ENCODE measurements at regions not wholly inside any gene's neighbourhood (a gene's known extent, or its start where the extent isn't known, plus 50 kb on each side); places are given as distances from the start of the nearest gene placed in this dataset.

DNA sequence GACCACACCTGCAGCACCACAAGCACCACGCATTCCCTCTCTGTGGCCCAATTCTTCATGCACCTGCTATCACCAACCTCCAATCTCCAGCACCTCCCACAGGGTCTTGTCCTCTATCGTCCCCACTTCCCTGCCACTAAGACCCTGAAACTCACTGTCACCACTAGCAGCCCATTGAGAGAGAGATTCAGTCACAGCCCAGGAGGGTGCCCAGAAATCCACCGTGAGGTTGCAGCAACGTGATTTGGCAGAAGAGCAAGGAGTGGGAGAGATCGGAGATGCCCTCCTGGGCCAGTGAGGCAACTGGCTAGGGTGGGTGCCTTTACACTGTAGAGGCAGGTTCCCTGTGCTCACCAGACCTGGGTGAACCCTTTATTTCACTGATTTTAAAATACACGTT, 90.1 kb downstream of the ANKRD60 start:
- DNase-seq = no peak

DNA sequence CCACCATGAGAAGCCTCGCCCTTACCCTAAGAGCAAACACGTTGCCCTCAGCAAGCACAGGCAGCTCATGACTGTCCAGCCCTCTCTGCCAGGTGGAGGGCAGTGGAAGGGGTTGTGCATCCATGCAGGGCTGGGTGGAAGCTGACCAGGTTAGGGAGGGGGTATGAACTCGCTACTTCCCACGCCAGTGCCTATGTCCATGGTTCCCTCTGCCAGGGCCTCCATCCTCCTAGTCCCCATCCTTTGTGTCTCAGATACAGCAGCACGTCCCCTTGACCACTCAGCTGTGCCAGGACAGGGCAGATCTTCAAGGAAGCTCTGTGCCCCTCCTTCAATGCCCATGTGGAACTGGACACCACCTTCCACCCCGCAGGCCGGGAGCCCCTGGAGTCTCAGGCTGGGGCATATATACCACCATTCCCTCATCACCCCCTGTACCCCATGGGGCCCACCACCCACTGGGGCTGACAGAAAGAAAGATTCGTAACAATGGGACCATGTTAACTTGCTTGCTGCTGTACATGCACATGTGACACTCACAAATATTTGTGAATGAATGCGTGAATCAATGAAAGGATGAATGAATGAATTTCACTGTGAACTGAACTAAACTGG, 90.7 kb downstream of the ANKRD60 start:
- DNase-seq = no peak

DNA sequence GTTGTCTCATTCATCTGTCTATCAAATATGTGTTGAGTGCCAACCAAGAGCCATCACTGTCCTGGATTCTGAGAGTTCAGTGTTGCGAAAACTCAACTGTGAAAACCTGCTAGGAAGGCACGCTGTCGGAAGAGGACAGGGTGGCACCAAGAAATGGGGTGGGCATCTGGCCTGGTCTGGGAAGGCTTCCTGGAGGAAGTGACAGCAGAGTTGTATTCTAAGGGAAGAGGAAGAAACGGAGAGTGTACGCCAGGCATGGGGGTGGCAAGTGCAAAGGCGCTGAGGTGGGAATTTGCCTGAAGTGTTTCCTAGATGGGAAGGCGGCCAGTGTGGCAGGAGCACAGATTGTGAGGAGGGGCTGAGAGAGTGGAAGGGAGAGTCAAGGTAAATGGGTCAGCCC, 91.2 kb downstream of the ANKRD60 start:
- no peak for DNase-seq

DNA sequence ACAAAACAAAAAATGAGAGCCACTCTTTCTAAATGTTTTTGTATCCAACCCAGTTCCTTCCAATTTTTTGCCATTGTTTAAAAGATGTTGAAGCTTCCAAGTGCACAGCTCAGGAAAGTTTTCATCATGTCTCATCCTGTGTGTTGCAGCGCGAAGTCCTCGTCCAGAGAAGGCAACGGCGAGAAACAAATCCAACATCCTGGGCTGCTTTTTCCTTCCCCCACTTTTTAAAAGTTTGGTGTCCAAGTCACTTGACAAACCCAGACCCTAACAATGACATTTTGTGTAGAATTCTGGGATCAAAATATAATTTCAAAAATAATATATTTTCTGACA, 92.3 kb downstream of the ANKRD60 start:
- no peak for DNase-seq

DNA sequence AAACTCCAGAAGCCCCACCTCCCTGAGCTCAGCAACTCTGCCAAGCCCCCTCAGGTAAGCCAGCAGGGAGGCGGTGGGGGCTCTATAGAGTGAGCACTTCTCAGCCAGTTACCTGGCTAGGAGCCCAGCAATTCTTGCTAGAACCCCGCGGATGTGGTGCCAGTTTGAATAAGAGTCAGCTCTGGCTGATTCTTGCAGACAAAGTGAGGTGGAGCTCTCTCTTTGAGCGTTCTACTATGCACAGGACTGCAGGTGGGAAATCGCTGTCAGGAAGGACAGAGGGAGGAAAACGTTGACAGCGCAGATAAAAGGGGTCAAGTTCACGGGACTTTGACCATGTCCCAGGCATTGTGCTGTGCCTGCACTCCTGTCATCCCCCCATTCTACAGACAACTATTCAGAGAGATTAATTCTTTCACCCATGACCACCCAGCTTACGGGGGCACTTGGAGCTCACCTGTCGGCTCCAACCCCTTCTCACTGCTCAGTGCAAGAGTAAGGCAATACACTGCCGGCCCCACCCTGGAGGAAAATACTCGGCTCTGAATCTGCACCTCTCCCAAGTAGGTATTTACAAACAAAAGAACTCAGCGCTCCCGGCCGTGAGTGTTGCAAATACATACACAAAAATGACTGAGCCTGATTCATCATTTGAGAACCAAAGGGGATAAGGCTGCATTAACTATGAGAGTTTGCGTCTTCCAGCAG, 92.9 kb downstream of the ANKRD60 start:
- DNase-seq = no peak

DNA sequence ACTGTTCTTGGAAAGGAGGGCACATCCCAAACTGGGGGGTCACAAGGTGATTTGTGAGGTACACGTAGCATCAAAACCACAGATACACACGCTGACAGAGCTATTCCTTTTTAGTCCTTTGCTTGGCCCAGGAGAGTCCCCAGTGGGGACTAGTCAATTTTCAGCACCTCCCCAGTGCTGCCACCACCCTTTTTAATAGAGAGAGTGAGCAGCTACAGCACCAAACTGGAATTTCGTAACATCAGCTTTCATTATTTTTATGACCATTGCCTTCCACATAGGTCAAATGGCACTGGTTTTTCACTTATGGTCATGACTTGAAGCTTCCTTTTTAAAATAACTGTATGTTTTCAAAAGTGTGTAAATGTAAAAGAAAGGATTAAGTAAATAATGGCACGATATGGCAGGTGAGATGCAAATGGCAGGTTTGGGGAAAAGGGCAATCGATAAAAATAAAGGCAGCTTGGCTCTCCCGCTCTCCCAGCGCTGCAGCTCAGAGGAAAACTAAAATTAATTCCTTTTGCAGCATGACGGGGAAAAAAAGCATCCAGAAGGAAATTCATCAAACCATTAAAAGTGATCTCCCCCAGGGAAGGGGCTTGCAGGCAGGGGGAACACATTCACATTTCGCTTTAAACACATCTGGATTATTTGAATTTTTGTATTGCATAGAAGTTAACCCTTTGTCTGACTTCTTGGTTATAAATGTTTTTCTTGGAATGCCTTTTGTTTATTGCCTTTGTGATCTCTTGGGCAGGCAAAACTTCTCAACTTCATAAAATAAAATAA, 95.2 kb downstream of the ANKRD60 start:
- DNase-seq = no peak

DNA sequence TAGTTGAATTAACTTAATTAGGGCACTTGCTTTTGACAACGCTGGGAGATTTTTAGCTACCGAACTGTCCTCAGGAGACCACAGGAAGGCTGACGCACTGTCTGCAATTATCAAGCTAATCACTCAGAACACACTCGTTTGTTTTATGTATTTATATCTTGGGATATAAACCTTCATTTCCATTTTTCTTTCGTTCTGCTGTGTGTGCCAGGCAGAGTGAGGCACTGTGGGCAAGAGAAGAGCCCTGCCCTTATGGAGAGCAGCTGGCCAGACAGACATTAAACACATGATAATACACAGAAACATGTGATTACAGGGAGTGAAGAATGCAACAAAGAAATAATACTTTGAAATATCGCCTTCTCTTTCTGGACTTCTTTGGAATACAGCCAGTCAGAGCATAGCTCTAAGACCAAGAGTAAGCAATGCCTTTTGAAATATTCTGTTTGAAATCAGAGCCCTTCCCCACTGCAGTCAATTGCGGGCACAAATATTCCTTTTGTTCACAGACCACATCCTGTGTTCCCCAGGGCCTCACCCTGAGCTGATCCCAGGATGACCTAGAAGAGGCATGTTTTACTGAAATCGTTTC, 96.8 kb downstream of the ANKRD60 start:
- no peak for DNase-seq

DNA sequence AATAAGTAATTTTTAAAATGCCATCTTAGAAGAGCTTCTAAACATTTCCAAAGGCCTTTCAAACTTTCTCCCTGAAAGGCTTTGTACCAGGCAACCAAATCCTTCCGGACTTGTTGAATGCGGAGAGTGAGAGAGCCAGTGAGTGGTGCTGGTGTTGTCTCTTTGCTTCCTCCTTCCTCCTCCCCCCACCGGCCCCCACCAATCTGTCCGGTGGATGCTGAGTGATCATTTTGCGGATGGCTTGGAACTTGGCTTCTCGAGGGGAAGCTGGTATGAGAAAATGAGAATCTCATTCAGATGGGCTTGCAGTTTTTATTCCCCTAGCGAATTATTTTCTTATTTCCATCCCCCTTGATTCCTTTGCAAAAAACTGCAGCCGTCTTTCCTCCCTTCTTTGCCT, 97.3 kb downstream of the ANKRD60 start:
- DNase-seq = no peak

DNA sequence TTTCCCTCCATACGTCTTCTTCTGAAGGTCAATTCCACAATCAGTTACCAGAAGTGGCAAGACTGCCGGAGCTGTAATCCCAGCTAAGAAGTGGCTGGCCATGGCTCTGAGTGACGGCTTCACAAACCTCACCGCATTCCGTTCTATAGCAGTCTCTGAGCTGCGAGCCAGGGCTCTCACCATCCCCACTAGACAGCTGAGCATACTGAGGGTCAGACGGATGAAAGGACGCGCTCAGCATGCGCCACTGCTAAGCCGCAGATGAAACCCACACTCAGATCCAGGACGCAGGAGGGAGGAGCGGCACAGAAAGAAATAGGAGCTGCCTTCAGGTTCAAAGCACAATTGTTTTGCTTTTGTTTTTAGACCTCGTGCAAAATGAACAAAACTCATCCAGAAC, 97.9 kb downstream of the ANKRD60 start:
- DNase-seq = no peak

DNA sequence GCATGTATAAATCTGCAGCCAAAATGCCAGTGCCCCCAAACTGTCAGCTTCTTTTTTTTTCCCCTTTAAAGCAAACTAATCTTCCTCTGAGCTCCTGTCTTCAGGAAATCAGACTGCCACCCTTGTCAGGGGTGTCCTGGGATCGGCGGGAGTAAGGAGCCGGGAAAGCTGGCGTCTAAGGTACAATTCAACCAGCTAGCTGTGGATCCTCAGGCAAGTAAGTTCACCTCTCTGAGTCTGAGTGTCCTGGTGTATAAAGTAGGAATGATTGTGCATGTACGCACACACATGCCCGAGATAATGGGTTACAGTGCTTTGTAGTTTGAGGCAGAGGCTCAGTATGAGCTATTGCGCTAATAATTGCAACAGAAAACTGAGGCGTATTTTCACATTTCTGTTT, 98.3 kb downstream of the ANKRD60 start:
- no peak for DNase-seq

DNA sequence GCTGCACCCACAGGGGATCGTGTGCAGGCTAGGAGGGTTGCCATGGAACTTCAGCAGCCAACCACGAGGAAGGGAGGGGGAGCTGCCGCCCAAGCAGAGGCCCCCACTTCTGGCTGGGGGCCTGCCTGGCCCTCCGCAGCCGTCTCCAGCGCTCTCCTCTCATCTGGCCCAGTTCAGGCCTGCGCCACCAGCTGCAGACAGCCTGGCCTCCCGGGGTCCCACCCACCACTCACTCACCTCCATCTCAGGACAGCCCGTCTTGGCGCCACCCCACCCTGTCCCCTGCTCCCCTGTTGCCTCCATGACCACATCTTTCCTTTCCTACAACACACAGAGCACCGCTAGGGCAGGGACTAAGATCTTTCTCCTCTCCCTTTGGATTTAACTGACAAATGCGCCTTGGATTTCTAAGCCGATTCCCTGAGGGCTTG, 98.7 kb downstream of the ANKRD60 start:
- no peak for DNase-seq

DNA sequence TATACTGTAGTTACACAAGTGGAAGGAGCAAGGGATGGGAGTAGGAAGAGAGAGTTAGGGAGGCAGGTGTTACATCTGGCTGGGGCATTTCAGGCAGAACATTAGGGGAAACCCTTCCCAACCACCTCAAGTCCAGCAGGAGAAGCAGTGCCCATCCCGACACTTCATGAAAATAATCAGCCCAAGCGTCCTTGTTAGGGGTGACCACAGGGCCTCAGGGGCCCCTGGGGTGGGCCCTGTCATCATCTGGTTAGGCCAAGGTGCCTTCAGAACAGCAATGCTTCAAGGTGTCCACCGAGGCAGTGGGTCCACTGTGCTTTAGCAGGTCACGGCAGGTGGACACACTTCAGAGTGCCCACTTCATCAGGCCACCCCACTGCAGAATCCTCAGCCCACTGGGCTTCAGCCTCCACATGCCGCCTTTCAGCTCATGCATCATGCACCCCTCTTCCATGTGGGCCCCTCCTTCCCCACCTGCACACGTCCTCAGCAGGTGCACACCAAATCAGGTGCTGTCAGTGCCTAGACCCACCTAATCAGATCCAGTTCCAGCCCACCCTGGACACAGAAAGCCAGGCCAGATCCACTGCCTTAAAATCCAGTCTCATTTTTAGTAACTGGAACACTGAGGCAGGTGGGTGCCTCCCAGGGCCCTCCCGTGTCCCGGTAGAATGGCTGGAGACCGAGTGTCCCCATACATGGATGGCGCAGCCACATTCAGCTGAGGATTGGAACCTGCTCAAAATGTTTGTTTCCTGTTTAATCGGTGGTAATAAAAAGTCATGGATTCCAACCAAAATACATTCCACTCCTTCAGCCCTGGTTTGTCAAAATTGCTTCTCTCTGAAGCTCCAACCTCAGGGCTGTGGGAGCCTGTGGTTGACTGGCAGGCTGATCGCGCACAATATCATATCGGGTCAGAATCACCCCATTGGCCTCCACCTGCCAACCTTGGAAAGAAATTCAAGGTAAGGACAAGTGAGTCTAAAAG, 99.5 kb downstream of the ANKRD60 start:
- DNase-seq = no peak

DNA sequence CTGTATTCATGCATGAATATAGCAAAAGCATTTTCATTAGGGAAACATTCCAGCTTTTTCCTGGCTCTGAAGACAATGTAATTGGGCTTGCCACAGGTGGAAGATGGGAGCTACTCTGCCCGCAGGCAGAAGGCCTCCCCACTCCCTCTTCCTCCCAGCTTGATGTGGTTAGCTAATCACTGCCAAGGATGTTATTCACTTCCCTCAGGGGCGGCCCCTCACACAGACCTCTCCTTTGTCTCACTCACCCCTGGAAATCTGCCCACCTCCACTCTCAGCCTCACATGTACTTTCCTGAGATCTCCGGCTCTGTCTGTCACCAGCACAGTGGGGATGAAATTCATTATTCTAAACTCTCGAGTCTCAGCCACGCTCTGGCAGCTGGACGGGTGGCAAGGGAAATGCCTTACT, 100.7 kb downstream of the ANKRD60 start:
- DNase-seq = no peak

DNA sequence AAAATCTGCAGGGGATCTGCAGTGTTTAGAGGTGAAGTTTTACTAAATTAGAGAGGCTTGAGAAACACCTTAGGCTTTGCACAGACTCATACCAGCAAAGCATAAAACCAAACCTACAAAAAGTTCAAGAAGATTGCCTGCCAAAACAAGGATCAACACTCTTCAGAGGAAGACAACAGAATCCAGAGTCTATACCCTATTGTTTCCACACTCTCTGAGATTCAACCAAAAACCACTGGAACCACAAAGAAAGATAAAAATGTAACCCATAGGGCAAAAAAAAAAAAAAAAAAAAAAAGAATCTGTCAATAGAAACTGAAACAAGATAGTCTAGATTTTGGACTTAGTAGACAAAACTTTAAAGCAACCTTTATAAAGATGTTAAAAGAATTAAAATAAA, 102.7 kb downstream of the ANKRD60 start:
- no peak for DNase-seq

DNA sequence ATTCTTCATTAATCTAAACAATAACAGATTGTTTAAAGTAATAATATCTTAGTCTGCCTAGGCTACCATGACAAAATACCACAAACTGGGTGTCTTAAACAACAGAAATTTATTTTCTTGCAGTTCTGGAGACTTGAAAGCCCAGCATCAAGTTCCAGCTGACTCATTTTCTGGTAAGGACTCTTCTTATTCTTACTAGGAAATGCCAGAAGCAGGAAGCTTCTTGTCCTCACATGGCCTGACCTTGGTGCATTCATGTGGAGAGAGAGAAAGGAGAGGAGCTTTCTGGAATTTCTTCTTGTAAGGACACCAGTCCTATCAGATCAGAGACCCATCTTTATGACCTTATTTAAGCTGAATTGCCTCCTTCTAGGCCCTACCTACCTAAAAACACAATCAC, 110.5 kb downstream of the ANKRD60 start:
- DNase-seq = no peak

DNA sequence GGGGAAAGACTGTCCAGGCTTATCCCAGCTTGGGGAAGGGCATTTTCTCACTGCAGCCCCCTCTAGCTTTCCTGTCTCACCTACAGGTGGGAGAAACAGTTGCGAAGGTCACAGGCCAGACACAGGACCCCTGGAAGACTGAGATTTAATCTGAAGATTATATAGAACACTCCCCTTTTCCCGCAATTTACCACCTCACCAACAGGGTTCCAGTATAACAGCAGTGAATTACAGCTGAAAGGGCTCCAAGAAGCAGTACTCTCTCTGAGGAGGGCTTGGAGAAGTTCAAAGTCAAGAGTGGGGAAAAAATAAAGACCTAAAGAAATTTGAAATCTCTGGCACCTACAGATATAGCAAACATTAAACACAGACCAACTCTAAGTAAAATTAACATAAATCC, 111.9 kb downstream of the ANKRD60 start:
- DNase-seq = no peak

DNA sequence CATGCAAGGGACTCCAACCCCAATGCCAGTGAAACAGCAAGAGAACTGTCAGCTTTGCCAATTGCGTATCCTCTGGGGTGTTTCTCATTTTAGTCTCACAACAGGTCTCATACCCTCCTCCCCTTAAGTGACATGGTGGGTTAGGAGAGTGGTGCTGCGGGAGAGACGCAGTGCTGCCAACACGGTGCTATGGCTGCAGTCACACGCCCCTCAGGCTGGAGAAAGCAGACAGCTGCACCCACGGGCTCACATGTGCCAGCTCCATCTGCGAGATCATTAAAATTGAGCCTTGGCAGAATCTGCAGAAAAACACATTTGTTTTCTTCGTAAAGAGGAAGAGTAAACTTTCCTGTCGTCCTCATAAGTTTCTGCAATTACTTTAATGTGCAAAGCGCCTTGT, 114.7 kb downstream of the ANKRD60 start:
- DNase-seq = no peak

DNA sequence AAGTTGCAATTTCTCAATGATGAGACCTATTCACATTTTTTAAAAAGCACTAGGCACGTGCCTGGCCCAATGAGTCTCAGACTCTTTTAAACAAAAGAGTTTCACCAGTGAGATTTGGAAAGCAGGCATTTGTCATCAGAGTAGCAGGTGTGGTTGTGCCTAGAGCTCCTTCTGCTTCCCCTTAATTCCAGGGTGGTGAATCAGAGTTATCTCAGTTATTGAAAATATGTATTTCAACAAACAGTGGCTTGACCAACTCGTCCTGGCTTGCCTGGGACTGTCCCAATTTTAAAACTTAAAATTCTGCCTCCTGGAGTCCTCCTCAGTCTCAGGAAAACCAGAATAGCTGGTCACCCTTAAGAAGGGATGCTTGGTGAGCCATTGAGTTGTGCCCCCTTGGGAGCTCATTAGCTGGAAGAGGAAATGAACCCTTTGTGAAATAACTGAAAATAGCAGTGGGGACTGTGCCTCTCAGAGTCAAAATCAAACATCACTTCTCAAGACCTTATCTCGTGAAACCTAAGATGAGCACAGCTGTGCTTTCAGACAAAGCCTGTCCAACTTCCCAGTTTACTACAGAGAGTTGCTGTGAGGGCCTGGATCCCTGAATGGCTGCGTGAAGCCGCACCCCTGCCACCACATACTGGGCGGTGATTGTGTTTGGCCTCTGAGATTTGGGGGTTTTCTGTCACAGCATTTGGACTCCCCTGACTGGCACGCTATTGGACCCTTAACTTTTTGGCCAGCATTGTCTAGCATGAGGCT, 116.3 kb downstream of the ANKRD60 start:
- DNase-seq = no peak

DNA sequence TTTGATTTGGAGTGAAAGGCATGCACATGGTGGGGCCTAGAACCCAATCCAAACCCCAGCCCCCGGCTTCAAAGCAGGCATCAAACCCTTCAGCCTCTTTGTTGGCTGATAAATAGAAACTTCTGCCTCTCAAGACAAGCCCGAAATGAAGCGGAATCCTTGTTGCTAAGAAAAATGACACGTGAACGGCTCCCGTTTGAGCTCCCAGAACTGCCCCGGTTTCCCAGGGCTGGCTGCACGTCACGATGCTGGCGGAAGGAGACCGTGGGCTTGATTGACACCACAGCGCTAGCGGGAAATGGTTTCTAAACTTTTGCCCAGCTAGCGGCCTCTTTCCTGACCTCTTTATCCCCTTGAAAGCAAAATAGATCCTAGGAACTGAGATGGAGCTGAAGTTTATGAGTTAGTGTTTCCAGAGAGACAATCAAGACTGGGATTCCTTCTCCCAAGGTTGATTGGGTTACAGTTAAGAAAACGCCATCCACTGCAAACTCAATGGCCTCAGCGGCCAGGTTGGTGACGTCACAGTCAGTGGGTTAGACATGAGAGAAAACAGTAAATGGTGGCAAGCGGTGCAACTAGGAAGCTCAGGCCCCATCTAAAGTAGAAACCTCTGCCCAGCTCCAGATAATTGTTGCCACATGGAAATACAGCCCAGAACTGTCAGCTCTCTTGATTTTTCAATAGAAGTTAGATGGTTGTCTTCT, 117.0 kb downstream of the ANKRD60 start:
- no peak for DNase-seq

DNA sequence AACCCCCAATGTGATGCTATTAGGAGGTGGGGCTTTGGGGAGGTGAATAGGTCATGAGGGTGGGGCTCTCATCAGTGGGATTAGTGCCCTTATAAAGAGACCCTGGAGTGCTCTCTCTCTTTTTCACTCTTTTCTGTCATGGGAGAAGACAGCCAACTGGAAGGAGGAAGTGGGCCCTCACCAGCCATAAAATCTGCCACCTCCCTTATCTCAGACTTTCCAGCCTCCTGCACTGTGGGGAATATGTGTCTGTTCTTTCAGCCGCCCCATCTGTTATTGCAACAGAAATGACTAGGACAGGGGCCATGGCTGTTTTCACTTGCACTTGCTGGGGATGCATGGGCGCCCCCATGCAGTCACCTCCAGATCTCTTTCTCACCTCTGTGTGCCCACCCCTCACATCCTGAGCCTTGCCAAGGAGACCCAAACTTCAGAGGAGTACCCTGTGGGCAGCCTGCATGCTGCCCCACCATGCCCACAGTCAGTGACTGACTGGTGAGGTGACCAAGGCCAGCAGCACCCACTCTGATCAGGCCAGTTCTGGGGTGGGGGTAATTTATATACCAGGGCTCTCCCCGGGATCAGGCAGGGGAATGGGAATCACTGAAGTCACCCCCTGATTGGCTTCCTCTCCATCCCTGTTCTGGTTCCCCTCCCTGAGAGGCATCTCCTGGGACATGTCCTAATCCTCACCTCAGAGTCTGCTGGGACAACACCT, 118.4 kb downstream of the ANKRD60 start:
- DNase-seq = no peak

Measured in CD4-positive, alpha-beta T cell treated with Interleukin-17A for 1 hour (primary cell).